ENCODE measurements at regions not wholly inside any gene's neighbourhood (a gene's known extent, or its start where the extent isn't known, plus 50 kb on each side); places are given as distances from the start of the nearest gene placed in this dataset.
A peak's percentile ranks its signal among the peaks of the same experiment; 100 is the strongest.

DNA sequence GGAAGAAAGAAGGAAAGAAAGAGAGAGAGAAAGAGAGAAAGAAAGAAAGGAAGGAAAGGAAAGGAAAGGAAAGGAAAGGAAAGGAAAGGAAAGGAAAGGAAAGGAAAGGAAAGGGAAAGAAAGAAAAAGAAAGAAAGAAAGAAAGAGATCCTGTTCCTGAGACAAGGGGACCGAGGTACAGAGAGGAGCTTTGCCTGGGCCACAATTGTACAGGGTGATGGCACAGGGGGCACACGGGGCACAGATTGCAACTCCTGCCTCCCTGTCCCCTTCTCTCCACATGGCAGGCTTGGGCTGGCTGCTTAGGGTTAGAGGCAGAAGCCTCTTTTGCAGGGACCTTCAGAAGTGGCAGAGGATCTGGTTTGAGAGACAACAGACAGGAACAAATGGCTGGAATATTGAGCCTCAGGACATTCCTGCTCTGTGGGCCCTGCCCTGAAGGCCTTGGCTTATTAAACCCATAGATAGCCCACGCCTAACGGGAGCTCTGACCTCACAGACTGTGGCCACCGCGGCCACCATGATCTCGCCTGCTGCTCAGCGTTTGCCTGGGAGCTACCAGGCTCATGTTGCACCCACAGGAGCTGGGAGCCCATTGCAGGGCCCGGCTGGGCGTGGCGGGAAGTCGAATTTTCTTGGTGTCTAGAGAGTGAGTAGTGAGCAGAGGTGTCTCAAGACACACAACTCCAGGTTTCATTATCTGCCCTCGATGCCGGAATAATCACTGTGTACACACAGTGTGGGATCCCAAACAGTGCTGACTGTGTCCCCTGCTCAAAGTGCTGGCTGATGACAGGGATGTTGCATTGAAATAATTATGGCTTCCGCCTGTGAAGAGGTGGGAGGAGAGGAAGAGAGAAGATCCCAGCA, 147.9 kb upstream of the NCOR2 start:
- no peak overlapping the region for H3K4me3 ChIP-seq (ENCODE audit: low read depth, low read length)
- TF ChIP-seq, protein P1, sequence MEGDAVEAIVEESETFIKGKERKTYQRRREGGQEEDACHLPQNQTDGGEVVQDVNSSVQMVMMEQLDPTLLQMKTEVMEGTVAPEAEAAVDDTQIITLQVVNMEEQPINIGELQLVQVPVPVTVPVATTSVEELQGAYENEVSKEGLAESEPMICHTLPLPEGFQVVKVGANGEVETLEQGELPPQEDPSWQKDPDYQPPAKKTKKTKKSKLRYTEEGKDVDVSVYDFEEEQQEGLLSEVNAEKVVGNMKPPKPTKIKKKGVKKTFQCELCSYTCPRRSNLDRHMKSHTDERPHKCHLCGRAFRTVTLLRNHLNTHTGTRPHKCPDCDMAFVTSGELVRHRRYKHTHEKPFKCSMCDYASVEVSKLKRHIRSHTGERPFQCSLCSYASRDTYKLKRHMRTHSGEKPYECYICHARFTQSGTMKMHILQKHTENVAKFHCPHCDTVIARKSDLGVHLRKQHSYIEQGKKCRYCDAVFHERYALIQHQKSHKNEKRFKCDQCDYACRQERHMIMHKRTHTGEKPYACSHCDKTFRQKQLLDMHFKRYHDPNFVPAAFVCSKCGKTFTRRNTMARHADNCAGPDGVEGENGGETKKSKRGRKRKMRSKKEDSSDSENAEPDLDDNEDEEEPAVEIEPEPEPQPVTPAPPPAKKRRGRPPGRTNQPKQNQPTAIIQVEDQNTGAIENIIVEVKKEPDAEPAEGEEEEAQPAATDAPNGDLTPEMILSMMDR (IDR thresholded peaks at IDR 0.05; ENCODE audit: low read depth, low read length) = no peak

DNA sequence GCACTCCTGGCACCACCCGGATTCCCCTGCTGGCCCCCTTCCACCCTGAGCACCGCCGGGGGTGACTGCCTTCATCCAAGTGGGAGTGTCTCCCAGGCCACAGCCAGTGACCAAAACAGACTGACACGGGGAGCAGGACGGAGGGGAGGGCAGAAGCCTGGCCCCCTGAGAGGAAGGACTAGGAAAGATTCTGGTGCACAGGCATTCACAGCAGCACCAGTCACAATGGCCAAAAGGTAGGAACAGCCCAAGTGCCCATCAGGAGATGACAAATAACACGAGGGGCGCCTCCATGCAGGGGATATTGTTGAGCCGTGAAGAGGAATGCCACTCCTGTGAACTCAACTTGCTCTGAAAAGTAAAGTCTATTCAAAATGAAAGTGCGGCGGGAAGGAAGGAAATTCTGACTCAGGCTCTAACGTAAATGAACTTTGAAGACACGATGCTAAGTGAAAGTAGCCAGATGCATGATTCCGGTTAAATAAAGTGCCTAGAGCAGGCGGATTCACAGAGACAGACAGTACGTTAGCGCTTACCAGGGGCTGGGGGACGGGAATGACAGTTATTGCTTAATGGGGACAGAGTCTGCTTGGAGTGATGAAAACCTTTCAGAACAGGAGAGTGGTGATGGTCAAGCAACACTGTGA, 146.1 kb upstream of the NCOR2 start:
- peak overlapping the region; percentile 17 for H3K4me3 ChIP-seq (ENCODE audit: low read depth, low read length)
- TF ChIP-seq, protein P1 (IDR thresholded peaks at IDR 0.05; ENCODE audit: low read depth, low read length) = no peak

DNA sequence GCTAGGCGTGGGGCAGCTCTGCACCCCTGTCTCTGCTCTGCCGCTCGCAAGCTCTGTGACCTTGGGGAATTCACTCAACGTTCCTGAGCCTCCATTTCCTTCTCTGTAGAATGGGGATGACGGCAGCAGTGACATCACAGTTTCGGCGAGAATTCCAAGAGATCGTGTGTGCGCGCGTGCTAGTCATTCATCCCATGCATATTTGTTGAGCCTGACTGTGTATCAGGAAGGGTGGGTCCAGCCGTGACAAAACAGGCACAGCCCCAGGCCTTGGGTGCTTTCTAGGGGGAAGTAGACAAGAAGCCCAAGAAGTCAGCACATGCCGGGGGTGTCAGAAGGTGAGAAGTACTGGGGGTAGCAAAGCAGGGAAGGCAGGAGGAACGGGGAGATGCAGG, 145.6 kb upstream of the NCOR2 start:
- TF ChIP-seq, protein P1 (IDR thresholded peaks at IDR 0.05; ENCODE audit: low read depth, low read length) = no peak
- peak overlapping the region; percentile 17; the same call in 1 of the 2 replicates for H3K4me3 ChIP-seq (ENCODE audit: low read depth, low read length)

DNA sequence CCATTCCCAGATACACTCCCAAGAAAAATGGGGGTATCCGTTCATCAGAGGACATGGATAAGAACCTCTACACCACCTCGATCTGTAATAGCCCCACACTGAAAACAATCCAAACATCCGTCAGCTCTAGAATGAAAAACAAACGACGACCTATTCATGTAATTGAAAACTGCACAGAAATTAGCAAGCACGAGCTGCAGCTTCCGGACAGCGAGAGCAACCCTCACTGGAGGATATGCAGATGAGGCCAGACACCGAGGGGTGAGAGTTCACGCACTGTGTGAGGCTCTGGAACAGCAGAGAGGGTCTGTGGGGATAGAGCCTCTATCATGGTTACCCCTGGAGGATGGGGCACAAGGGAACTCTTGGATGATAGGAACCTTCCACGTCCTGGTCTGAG, 143.9 kb upstream of the NCOR2 start:
- H3K4me3 ChIP-seq (ENCODE audit: low read depth, low read length) = no peak overlapping the region
- TF ChIP-seq, protein P1 (IDR thresholded peaks at IDR 0.05; ENCODE audit: low read depth, low read length) = no peak

DNA sequence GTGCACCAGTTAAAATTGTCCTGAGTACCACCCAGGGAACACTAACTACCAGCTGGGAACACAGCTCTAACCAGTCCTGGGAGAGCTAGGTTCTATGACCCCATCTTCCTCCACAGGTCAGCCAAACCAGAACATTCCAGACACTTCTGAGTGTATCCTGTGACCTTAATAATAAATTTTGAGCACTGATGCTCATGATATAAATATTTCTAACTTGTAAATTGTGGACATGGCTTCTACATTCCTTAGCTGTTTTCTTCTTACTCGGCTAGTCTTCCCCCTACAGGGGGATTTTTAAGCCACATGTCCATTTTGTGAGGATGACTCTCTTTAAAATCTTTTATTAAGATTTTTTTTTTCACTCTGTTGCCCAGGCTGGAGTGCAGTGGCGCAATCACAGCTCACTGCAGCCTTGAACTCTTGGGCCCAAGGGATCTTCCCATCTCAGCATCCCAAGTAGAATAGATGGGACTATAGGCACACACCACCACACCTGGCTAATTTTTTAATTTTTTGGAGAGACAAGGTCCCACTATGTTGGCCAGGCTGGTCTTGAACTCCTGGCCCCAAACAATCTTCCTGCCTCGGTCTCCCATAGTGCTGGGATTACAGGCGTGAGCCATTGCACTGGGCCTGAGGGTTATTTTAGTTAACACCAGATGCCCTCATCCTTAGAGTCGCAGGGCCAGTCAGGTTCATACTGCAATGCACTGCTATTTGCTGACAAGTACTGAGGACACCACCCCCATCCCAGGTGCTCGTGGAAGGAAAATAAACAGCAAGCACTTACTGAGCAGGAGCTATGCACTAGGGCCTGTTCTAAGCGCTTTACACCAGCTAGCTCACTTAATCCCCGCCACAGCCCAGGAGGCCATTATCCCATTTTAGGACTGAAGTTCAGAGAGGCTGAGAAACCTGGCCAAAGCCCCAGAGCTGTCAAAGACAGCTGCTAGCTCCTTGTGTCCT, 142.6 kb upstream of the NCOR2 start:
- H3K4me3 ChIP-seq (ENCODE audit: low read depth, low read length) = no peak overlapping the region
- TF ChIP-seq, protein P1 (IDR thresholded peaks at IDR 0.05; ENCODE audit: low read depth, low read length) = peak; percentile 35; the same call in 1 of the 2 replicates

DNA sequence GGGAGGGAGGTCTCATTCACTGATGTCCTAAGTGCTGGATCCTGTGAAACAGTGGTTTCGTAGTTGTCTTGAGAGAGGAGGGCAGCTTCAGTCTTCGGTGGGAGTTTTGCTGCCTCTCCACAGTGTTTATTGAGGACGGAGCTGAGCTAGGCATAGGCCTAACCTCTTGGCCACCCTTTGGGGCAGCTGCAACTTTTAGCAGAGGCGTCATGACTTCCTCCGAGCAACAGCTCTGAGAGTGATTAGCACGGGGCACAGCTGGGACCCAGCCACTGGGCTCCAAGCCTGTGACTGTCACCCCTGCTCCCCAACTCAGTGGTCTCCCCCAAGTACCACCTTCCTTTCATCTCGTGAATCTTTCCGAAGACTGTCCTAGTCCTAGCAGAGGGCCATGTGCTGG, 139.9 kb upstream of the NCOR2 start:
- TF ChIP-seq, protein P1 (IDR thresholded peaks at IDR 0.05; ENCODE audit: low read depth, low read length) = no peak

More for the DNA sequence above, 139.9 kb upstream of the NCOR2 start:
- H3K4me3 ChIP-seq (ENCODE audit: low read depth, low read length) = no peak overlapping the region
